SKM-1 treated with dmso at 0.1 percent for 144 hours (cell line): ENCODE measurements at regions not wholly inside any gene's neighbourhood (a gene's known extent, or its start where the extent isn't known, plus 50 kb on each side); places are given as distances from the start of the nearest gene placed in this dataset.

Experiments used
- DNase-seq: peaks from one replicate; lab custom pipeline; 2025; ENCODE audit not compliant: unreplicated experiment; lab: John Stamatoyannopoulos, UW

DNA sequence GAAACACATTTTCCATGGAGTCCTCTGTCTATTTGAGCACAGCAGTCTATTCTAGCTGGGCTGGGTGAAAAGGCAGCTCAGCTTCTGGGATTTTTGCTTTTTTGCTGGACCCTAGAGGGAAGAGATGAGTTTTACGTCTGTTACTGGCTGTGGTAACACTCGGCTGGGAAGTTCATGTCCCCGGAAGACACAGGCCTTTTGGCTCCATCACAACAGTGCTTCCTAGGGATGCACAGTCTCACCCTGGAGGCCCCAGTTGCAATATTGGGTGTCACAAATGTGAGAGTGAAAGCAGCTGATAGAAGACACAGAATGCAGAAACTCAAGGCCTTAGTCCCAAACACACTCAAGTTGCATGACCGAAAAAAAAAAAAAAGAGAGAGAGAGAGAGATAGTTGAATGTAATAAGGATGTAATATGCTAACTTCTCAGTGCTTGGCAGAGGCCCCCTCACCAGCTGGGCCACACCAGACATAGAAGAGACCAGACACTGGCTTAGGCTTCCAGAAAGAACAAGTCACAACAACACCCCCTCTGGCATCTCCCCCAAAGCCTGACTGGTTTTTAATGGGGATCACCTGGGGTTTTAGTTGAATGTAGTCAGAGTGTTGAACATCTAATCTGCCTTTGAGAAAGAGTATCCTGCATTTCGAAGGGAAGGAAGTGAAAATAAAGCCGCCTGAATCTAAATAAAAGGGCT lies 545.4 kb upstream of the FZD8 start:
- no peak for DNase-seq

DNA sequence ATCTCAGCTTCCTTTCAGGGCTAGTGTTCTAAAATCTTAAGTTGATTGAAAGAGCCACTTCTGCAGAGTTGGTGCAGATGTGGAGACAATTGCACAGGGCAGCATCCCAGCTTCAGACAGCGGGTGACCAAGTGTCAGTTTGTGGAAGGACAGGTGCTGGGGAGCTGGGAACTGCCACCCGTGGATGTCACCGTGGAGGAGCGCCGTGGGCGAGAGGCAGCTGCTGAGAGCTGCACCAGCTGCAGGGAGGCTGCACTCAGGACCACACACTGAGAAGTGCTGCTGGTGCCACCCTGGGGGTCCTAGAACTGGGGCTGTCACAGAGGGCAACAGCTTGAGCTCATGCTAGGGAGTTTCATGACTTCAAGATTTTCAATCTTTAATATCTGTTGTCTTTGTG lies 543.0 kb upstream of the FZD8 start:
- DNase-seq: no peak

DNA sequence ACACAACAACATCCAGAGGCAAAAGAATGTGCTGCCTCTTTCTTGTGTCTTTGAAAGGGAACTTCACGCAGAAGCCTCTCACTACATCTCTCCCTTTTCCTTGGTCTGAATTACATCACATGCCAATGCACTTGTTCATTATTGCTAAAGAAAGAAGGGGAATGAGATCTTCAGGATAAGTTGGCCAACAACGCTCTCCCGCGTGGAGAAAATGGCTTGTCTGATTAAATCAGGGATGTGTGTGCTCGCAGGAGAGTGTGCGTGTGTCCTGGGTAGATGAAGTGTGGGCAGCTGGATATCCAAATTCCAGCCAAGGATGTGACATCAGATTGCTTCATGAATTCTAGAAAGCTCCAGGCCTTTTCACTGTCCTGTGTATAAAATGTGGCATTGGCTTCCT lies 541.6 kb upstream of the FZD8 start:
- no peak for DNase-seq

DNA sequence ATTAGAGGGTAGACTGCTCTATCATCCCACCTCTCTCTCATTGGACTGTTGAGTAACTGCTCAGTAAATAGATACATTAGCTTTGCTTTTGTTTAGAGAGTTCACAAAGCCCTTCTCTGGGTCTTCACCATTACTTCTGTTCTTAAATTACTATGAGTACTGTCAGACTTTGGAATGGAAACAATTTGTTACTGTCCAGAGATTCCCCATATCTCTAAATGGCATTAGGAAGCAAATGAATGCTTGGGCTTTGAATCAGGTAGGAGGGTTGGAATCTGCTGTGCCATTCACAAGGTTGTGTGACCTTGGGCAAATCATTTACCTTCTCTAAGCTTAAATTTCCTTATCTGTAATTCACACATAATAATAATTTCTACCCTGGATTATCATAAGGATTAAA lies 541.0 kb upstream of the FZD8 start:
- no peak for DNase-seq

DNA sequence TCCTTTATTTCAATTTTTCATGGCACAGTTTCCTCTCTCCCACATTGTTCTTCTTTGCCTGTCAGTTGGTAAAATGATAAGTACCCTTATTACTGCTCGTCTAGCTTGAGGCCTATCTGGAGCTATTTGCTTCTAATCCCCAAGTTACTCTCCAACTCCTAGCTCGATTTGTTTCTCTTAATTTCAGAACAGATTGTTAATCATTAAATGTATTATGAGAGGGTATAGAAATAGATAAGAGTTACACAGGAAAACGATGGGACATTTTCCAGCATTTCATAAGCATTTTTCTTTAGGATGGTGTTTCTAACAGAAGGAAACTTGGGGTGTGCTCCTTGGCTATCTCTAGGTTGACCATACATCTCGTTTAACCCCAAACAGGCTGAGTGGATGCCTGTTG lies 540.5 kb upstream of the FZD8 start:
- no peak for DNase-seq

DNA sequence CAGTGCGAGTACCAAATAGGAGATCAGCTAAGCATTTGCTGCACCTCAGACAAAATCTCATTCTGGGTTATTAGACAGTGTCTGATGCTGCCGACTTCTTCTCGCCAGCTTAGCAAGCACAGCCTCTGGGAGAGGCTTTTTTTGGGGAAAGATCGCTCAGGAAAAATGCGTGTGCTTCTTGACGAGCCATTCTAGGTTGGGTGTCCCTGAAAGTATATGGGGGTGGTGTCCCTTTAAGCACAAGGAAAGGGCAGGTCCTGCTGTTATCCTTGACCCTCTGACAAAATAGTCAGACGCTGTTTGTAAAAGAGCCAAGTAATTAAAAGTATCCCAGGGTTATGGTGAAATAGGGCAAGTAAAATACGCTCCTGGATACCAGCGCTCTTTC lies 540.1 kb upstream of the FZD8 start:
- no peak for DNase-seq

DNA sequence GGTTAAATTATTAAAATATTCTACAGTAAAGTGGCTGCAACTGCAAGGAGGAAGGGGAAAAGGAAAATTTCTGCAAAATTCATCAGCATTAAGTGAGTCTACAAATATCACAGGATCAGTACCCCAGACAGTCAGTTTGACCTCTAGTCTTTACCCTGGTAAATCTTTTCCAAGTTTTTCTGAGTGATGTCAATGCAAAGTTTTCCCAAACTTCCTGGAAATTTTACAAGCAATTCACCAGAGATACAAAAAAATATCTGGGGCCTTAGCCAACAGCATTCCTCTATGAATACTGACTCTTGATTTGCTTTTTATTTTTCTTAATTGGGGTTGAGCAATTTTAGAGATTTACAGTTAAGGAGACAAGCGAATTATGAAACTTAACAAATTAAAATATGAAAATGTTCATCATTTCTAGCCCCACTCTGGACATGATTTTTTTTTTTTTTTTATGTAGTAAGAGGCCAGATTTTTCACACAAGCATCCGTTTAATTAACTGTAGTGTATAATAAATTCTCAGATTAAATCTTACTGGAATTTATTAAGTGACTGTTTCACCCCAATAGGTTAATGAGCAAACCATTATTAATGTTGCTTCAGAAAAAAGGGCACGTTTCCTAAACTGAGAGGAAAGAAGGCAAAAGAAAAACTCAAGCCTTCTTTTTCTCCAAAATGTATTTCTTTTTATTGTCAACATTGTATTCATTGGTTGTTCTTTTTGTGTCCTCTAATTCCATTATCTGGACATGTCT lies 539.5 kb upstream of the FZD8 start:
- DNase-seq: no peak

DNA sequence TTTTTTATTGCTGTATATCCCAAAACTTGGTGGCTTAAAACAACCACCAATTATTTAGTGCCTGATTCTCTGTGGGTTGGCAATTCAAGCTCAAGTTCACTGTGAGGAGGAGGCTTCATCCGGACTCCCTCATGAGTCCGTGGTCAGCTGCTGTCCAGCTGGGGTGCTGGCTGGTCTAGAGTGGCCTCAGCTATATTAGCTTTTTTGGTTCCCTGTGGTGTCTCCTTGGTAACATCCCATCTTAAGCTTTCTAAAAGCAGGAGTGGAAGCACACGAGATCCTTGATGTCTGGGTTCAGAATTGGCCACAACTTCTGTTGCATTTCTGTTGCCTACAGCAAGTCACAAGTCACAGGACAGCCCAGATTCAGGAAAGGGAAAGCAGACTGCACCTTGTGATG lies 536.5 kb upstream of the FZD8 start:
- no peak for DNase-seq

DNA sequence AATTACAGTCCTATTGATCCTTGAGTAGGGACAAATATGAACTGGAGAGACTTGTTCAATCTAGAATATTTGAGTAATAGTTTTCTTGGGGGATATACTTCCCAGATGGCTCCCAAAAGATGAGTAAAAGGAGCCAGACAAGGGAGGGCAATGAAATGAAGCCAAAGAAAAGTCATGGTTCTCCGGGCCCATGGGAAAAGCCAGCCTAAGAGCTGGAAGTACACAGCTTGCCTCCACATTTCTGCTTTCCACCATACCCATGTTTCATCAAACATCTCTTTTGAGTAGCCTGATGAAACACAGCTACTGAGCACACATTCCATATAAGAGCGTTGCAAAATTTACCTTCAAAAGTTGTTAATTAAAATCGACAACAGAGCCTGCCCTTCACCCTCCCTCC lies 535.0 kb upstream of the FZD8 start:
- no peak for DNase-seq

DNA sequence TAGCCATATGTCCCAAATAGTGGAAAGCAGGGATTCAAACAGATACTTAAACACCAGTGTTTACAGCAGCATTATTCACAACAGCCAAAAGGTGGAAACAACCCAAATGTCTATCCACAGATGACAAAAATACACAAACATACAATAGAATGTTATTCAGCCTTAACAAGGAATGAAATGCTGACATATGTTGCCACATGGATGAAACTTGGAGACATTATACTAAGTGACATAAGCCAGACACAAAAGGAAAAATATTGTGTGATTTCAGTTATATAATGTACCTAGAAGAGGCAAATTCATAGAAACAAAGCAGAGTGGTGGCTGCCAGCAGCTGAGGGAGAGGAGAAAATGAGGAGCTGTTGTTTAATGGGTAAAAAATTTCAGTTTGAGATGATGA lies 533.9 kb upstream of the FZD8 start:
- DNase-seq: no peak

DNA sequence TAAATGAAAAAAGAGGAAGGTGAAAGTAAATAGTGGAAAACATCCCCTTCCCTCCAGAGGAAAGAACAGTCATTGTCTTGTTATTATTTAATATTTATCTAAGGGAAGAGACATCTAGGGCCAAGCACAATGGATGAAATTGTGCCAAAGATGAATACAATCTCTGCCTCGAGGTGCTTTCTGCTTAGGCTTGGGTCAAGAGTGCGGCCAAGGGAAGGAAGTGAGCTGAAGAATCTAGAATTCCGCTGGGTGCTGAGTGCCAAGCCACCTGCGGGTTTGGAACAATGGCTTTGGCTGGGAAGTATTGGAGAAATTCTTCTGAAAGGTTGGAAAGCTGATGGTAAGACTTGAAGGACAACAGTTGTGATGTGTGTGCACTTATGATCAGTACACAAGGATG lies 531.3 kb upstream of the FZD8 start:
- no peak for DNase-seq

DNA sequence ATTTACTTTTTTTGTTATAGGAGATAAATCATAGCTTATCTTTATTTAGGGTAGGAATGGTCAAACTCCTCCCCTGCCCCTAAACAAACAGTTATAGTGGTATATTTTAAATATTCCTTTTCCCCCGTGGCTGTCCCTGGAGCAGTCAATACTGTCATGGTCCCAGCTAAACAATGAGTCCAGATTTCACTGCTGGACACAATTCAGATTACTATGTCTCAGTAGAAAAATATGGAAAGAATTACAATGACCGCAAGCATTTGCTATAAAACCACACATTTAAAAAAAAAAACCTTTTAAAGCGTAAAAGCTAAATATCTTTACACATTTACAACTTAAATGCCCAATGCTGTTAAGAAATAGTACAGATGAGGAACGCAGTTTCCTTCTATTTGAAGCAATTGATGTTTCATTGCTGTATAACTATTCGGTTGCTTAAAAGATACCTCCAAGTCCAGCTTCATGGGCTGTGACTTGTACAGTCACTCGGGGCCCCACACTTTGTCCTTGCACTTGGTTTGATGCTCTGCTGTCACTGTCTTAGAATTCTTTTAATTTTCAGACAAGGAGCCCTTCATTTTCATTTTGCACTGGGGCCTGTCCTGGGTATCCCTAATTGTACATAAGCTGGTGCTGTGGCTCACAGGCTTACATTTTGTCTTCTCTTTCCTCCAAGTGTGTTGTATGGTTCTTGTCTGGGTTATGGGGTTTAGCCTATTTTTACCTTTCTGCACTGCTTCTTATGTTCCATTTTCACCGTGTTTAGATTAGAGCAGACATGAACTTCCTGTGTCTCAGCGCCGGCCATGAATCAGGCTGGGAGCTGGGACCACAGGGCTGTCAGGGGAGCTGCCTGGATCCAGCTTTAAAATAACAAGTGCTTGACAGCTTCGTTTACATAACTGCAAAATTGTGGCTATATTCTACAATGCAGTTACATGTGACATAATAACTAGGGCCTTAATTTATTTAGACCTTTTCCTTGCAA lies 530.2 kb upstream of the FZD8 start:
- no peak for DNase-seq

DNA sequence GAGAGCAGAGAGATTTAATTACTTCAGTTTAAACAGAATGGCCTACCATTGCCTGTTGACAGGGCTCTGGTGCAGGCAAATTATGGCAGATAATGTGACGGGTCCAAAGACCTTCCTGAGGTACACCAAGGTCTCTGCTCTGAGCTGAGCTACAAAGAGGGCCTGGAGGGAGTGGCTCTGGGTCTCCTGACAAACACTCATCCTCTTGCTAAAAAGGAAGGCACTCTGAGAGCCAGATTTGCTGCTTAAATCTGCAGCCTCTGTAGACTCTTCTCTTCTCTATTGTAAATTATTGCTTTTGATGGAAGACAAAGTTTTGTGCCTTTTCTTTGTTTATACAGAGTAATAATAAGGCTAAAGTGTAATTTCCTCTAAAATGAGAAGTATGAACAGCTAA lies 529.5 kb upstream of the FZD8 start:
- no peak for DNase-seq

DNA sequence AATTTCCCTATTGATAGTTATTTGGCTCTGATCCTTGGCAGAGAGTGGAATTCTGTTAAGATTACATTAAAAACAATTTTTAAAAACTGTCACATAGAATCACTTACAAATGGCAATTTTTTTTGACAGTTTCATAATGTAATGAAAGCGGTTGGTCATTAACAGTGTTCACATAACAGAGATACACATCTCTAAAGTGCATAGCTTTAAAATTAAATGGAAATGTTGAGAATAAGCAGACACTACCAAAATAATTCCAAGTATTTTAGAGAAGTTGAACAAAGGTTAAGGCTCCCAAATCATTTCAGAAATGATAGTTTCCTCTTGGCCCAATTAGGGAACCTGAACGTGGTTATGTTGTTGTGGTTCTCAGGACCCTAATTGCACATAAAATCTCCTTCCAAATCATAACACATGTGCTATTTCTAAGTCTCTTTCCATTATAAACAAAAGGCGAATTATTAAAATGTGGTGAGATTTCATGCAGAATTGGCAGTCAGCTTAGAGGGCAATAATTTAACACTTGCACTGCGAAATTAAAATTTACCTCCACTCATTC lies 528.9 kb upstream of the FZD8 start:
- DNase-seq: no peak

DNA sequence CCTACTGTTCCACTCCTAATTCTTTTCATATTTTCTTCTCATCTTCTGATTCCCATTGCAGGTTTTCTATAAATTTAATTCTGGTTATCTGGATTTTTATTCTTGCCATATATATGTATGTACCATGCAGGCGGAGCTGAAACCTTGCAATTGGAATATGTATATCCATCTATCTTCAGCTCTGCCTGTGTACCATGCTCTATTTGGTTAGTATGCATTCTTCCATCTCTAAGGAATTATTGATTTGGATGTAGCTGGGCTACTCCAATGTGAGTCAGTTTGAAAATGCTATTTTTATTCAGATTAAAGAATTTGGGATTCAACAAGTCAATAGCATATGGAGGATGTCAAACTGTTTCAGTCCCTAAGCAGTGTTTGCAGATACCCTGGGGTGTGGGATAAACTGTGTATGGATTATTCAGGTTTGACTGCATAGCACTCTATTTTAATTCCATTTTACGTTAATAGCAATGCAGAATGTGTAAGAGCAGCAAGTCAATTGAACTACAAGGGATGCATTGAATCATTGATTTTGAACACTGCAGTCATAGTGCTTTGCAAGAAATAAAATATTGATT lies 528.1 kb upstream of the FZD8 start:
- no peak for DNase-seq

DNA sequence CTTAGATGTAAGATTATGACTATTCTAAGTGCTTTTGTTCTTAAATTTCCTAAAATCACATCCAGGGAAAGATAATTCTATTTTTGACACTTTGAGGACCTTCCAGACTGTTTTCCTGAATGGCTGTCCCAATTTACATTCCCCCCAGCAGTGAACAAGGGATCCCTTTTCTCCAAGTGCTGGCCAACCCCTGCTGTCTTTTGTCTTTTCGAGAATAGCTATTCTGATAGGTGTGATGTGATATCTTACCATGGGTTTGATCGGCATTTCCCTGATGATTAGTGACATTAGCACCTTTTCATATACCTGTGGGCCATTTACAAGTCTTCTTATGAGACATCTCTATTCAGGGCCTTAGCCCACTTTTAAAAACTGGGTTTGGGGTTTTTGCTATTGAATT lies 526.7 kb upstream of the FZD8 start:
- DNase-seq: no peak

DNA sequence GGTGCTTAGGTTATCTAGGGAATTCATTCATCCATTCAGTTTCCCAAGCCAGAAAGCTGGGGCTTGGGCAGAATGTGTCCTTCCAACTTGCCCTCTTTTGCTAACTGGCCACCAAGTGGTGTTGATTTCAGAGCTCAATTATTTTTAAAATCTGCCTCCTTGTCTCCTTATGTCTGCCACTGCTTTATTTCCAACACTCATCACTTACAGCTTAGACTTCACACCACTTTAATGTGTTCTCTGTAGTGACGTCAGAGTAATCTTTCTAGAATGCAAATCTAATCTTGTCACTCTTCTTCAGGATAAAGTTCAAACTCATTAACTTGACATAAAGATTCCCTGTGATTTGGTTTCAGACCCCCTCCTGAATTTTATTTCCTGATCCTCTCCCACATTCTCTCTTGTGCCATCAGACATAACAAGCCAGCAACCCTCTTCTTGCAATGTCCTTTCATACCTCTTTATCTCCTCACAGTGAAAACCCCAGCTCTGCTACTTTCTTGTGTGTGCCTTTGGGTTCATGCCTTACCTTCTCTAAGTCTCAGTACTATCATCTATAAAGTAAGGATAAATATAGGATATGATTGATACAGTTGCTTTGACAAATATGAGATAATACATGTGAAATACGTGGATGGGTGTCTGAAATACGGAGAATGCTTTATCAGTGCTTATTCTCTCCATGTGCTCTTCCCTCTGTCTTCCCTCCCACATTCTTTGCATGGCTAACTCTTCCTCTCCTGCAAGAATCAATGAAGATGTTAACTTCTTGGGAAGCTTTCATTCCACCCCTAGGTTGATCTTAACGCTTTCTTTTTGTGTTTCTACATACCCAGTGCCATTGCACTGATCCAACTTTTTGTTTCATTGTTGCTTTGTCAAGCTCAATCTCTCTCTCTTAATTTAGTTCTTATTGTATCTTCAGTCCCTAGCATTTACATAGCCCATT lies 522.7 kb upstream of the FZD8 start:
- DNase-seq: no peak

DNA sequence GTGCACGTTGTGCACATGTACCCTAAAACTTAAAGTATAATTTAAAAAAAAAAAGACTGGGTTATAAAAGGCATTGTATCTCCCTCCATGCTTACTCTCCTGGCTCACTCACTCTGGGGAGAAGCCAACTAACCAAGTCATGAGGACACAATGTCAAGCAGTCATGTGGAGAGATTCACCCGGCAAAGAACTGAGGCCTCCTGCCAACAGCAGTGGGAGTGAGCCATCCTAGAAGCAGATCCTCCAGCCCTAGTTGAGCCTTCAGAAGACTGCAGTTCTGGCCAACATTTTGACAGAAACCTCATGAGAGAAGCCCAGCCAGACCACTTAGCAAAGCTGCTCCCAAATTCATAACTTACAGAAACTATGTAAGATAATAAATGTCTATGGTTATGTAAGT lies 521.7 kb upstream of the FZD8 start:
- DNase-seq: no peak

DNA sequence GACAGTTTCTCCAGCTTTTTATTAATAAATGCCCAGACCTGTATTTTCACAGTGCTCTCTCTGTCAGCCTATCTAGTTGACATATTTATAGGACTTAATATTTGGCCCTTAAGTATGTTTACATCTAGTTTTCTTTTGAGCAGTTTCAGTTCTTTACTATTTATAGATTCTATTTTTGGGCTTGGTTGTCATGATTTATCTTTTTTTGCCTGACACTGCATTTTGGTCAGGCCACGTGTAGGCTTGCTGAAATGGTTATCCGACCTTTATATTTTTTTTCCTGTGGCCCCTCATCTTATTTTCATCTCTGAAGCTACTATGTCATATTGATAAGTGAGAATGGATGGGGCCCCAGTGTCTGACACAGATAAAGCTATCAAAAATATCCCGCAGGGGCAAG lies 515.4 kb upstream of the FZD8 start:
- no peak for DNase-seq

DNA sequence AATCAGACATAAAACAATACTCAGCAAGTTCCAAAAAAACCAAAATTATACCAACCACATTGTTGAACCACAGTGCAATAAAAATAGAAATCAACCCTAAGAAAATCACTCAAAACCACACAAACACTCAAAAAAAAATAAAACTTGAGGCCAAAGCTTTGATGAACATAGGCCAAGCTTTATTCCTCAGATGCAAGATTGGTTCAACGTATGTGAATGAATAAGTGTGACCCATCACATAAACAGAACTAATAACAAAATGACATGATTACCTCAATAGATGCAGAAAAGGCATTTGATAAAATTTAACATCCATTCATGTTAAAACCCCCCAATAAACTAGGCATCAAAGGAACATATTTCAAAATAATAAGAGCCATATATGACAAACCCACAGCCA lies 506.1 kb upstream of the FZD8 start:
- DNase-seq: no peak
